Embryonic facial prominence (tissue), 1 donor: ENCODE measurements at regions not wholly inside any gene's neighbourhood (a gene's known extent, or its start where the extent isn't known, plus 50 kb on each side); places are given as distances from the start of the nearest gene placed in this dataset.
A peak's percentile ranks its signal among the peaks of the same experiment; 100 is the strongest.

Experiments used
- DNase-seq: peaks from one replicate; pipeline ENCODE4 v3.0.0-alpha.2; 2016; ENCODE audit errors: extremely low spot score

GRCh38 chr5:99138911-99139310 is 210.1 kb upstream of the CHD1 start:
- DNase-seq: no peak

- DNase-seq: no peak
Measured at GRCh38 chr5:99133921-99134320, 205.1 kb upstream of the CHD1 start.

- no peak for DNase-seq
Measured at GRCh38 chr5:99129768-99130501, 201.1 kb upstream of the CHD1 start.

GRCh38 chr5:99122976-99123375 is 194.2 kb upstream of the CHD1 start:
- no peak for DNase-seq

GRCh38 chr5:99119326-99119725 is 190.5 kb upstream of the CHD1 start:
- no peak for DNase-seq

GRCh38 chr5:99116526-99116925 is 187.7 kb upstream of the CHD1 start:
- DNase-seq: no peak

GRCh38 chr5:99109894-99110293 is 181.1 kb upstream of the CHD1 start:
- no peak for DNase-seq

- DNase-seq: no peak
Measured at GRCh38 chr5:99105216-99105615, 176.4 kb upstream of the CHD1 start.

GRCh38 chr5:99104538-99105132 is 175.8 kb upstream of the CHD1 start:
- peak; percentile 47 for DNase-seq

- DNase-seq: no peak
Measured at GRCh38 chr5:99102073-99102697, 173.4 kb upstream of the CHD1 start.

- no peak for DNase-seq
Measured at GRCh38 chr5:99099691-99100090, 170.9 kb upstream of the CHD1 start.

- DNase-seq: no peak
Measured at GRCh38 chr5:99089822-99090549, 161.2 kb upstream of the CHD1 start.

GRCh38 chr5:99088309-99088708 is 159.5 kb upstream of the CHD1 start:
- no peak for DNase-seq

- no peak for DNase-seq
Measured at GRCh38 chr5:99083197-99083596, 154.4 kb upstream of the CHD1 start.

GRCh38 chr5:99081711-99082110 is 152.9 kb upstream of the CHD1 start:
- DNase-seq: no peak

GRCh38 chr5:99076723-99077640 is 148.2 kb upstream of the CHD1 start:
- no peak for DNase-seq

GRCh38 chr5:99072846-99073245 is 144.0 kb upstream of the CHD1 start:
- no peak for DNase-seq

- DNase-seq: no peak
Measured at GRCh38 chr5:99070822-99071221, 142.0 kb upstream of the CHD1 start.

- no peak for DNase-seq
Measured at GRCh38 chr5:99070362-99070761, 141.6 kb upstream of the CHD1 start.

GRCh38 chr5:99068944-99069650 is 140.3 kb upstream of the CHD1 start:
- DNase-seq: no peak

- no peak for DNase-seq
Measured at GRCh38 chr5:99063737-99064136, 134.9 kb upstream of the CHD1 start.
